HepG2 (cell line): ENCODE measurements at regions not wholly inside any gene's neighbourhood (a gene's known extent, or its start where the extent isn't known, plus 50 kb on each side); places are given as distances from the start of the nearest gene placed in this dataset.

Source experiments
- ATAC-seq: fragments of 200-7000 bp; cut with Tn5 transposase; 3 replicates; pipeline ENCODE4 v1.9.1; 2020; ENCODE audit warnings: mild to moderate bottlenecking, moderate library complexity
- BruUV-seq: library from RNA; stranded (reverse); fragments of 400-500 nt; replicated peaks from 2 replicates; lab custom pipeline; 2021; lab: Mats Ljungman, UMichigan
- CTCF ChIA-PET: fragments of 300-600 bp; formaldehyde crosslinking; extraction: SDS; loops from one replicate; lab custom pipeline; 2021; ENCODE audit warnings: low total read pairs, inconsistent platforms, low intra/inter-chr PET ratio; lab: Yijun Ruan, JAX
- POLR2A ChIA-PET: fragments of 350-600 bp; sonication (Branson Sonifier 250); formaldehyde crosslinking; loops from one replicate; lab custom pipeline; 2020; ENCODE audit warnings: antibody characterized with exemption, inconsistent platforms; lab: Yijun Ruan, JAX
- DNase-seq: peaks from one replicate; pipeline ENCODE4 v3.0.0-alpha.2; 2015; ENCODE audit warnings: low spot score
- FAIRE-seq: peaks from 3 replicates; lab custom pipeline; 2011; peaks lifted over from hg19 to GRCh38; lab: Jason Lieb, UNC
- H2AFZ ChIP-seq: one replicate; pipeline ENCODE4 v1.6.1; 2011; ENCODE audit warnings: low read length, inconsistent platforms
- H3K27ac ChIP-seq: fragments of 300-600 bp; 3 replicates; pipeline ENCODE4 v1.8.0; 2011; ENCODE audit warnings: mixed run types, mild to moderate bottlenecking, mixed read lengths, low read length, inconsistent platforms; ENCODE audit not compliant: insufficient read depth; ENCODE audit errors: extremely low read length
- H3K27me3 ChIP-seq, 2 experiments: fragments of 200-600 bp in 1 of 2; 2 replicates in 1 of 2; 3 replicates in 1 of 2; pipeline versions ENCODE4 v1.6.0 to v1.8.0; 2011; ENCODE audit warnings: low read length in 2 of 2, mild to moderate bottlenecking in 2 of 2, moderate library complexity in 2 of 2, inconsistent platforms in 1 of 2; ENCODE audit not compliant: insufficient read depth in 2 of 2, control insufficient read depth in 1 of 2
- H3K36me3 ChIP-seq, 2 experiments: fragments of 200-600 bp in 1 of 2; replicated peaks in 1 of 2; 2 replicates in 1 of 2; 3 replicates in 1 of 2; pipeline versions ENCODE4 v1.5.1 to v1.8.0; 2011; ENCODE audit warnings: low read length in 2 of 2, inconsistent platforms in 1 of 2; ENCODE audit not compliant: insufficient read depth in 2 of 2, control insufficient read depth in 1 of 2
- H3K4me1 ChIP-seq: 2 replicates; pipeline ENCODE4 v1.5.1; 2012; ENCODE audit warnings: low read length, inconsistent platforms; ENCODE audit not compliant: insufficient read depth
- H3K4me2 ChIP-seq: 2 replicates; pipeline ENCODE4 v1.6.0; 2011; ENCODE audit warnings: low read depth, low read length, inconsistent platforms
- H3K4me3 ChIP-seq, 3 experiments: fragments of 200-600 bp in 1 of 3; sonication (generic), shearing (Covaris generic) in 1 of 3; replicated peaks in 1 of 3; 2 replicates each; pipeline ENCODE4 v1.5.1; 2011 to 2016; ENCODE audit warnings: low read length in 3 of 3, inconsistent platforms in 2 of 3, low read depth in 2 of 3, mild to moderate bottlenecking in 2 of 3, control low read depth in 1 of 3, mixed read lengths in 1 of 3; ENCODE audit not compliant: insufficient read depth in 1 of 3
- H3K79me2 ChIP-seq: one replicate; pipeline ENCODE4 v1.6.1; 2011; ENCODE audit warnings: low read length, inconsistent platforms; ENCODE audit not compliant: insufficient read depth
- H3K9ac ChIP-seq: 2 replicates; pipeline ENCODE4 v1.6.0; 2011; ENCODE audit warnings: mild to moderate bottlenecking, low read depth, low read length, inconsistent platforms; ENCODE audit not compliant: insufficient read depth
- H3K9me3 ChIP-seq: 2 replicates; pipeline ENCODE4 v1.5.1; 2012; ENCODE audit warnings: mild to moderate bottlenecking, low read length
- H4K20me1 ChIP-seq: 2 replicates; pipeline ENCODE4 v1.6.0; 2011; ENCODE audit warnings: inconsistent platforms, mild to moderate bottlenecking, low read length, moderate library complexity; ENCODE audit not compliant: insufficient read depth
- REXO4 ChIP-seq: sonication (generic); formaldehyde crosslinking; IDR thresholded peaks from 2 replicates; pipeline ENCODE4 v1.8.0; 2022; ENCODE audit warnings: missing genetic modification reagents, mild to moderate bottlenecking, borderline replicate concordance
- ZNF138 ChIP-seq: sonication (generic); formaldehyde crosslinking; IDR thresholded peaks from 2 replicates; pipeline ENCODE4 v1.5.0; 2020; ENCODE audit warnings: mild to moderate bottlenecking, low read depth, missing genetic modification reagents
- ZNF256 ChIP-seq: sonication (generic); formaldehyde crosslinking; conservative IDR thresholded peaks from 2 replicates; pipeline ENCODE4 v1.4.0; 2020; ENCODE audit warnings: missing genetic modification reagents
- in situ Hi-C: cut with HindIII; loops from 2 replicates; pipeline ENCODE4 v1.10.0; 2017; ENCODE audit warnings: low pct_unique_long_range_greater_than_20kb; ENCODE audit not compliant: extremely low pct_ligation_motif_present
- intact Hi-C: fragments of 100-400 bp; cut with micrococcal nuclease; formaldehyde crosslinking; loops from one replicate; pipeline ENCODE4 v1.10.0; 2022; ENCODE audit not compliant: unreplicated experiment
- TF ChIP-seq, protein P1 (sequence below): sonication (generic); formaldehyde crosslinking; IDR thresholded peaks from 2 replicates; pipeline ENCODE4 v1.9.0; 2021; ENCODE audit warnings: missing genetic modification reagents, borderline replicate concordance

DNA sequence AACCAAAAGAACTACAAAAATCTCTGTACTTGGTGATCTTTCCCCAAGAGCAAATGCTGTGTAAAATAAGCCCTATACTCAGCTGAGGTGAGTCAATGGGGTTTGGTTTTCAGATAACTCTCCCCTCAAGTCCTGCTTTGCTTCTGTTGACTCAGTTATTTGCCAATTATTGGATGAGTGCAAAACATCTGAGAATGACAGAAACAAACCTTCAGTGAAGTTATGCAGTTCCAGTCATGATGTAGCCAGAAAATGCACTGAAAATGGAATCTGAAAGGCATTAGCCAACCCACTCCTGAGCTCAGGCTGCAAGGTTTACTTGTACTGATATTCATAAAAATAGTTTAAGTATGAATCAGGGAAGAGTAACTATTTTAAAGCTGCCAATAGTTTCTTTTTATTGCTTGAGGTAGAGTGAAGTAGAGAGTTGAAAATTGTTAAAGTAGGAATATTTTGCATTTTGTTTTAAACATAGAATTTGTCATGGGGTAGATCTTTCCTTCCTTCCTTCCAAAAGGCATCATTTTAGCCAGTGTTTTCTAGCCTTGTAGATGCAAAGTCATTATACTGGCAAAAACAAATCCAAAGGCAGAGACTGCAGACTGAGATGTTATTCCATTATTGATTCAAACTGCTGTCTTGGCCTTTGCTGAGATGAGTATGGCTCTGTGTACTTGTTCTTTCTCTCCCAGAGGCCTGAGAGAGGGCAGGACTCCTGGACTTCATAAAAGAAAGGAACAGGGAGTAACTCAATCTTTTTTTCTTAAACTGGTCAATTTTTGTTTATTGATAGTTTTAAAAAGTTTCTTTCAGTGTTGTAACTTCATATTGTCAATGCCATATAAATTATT is 215.3 kb downstream of the RND3 start:
- H3K79me2 ChIP-seq = no peaks in the 10 kb centered on the region
- H3K27me3 ChIP-seq = no peaks in the 10 kb centered on the region
- TF ChIP-seq ZNF138 (CRISPR knock-in tag) (no peak), ZNF256 (CRISPR knock-in tag) (no peak), REXO4 (CRISPR knock-in tag) (no peak)
- TF ChIP-seq, protein P1, sequence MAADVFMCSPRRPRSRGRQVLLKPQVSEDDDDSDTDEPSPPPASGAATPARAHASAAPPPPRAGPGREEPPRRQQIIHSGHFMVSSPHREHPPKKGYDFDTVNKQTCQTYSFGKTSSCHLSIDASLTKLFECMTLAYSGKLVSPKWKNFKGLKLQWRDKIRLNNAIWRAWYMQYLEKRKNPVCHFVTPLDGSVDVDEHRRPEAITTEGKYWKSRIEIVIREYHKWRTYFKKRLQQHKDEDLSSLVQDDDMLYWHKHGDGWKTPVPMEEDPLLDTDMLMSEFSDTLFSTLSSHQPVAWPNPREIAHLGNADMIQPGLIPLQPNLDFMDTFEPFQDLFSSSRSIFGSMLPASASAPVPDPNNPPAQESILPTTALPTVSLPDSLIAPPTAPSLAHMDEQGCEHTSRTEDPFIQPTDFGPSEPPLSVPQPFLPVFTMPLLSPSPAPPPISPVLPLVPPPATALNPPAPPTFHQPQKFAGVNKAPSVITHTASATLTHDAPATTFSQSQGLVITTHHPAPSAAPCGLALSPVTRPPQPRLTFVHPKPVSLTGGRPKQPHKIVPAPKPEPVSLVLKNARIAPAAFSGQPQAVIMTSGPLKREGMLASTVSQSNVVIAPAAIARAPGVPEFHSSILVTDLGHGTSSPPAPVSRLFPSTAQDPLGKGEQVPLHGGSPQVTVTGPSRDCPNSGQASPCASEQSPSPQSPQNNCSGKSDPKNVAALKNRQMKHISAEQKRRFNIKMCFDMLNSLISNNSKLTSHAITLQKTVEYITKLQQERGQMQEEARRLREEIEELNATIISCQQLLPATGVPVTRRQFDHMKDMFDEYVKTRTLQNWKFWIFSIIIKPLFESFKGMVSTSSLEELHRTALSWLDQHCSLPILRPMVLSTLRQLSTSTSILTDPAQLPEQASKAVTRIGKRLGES (CRISPR knock-in tag) = no peak
- intact Hi-C loops = no loop called here
- no peak for FAIRE-seq
- ATAC-seq = no peak
- H3K4me2 ChIP-seq = no peak overlapping the region
- peaks cover 80% of the 10 kb centered on the region for H3K9me3 ChIP-seq
- no peak overlapping the region for H3K27ac ChIP-seq
- H3K9ac ChIP-seq = no peak overlapping the region
- no peaks in the 10 kb centered on the region for H3K36me3 ChIP-seq
- in situ Hi-C loops = no loop called here
- no peak overlapping the region for H2AFZ ChIP-seq
- no peak overlapping the region for H3K4me3 ChIP-seq
- no TSS peak for BruUV-seq
- ChIA-PET CTCF (no interaction called here), POLR2A (no interaction called here)
- no peaks in the 10 kb centered on the region for H3K4me1 ChIP-seq
- DNase-seq = no peak
- no peaks in the 10 kb centered on the region for H4K20me1 ChIP-seq
